Calu3 (cell line): ENCODE measurements at regions not wholly inside any gene's neighbourhood (a gene's known extent, or its start where the extent isn't known, plus 50 kb on each side); places are given as distances from the start of the nearest gene placed in this dataset.

ENCODE experiments used
- BruUV-seq: library from RNA; stranded (reverse); fragments of 400-500 nt; replicated peaks from 2 replicates; lab custom pipeline; 2021; lab: Mats Ljungman, UMichigan
- CTCF ChIA-PET: fragments of 300-600 bp; sonication (Branson Sonifier 250); formaldehyde crosslinking; loops from one replicate; lab custom pipeline; 2022; ENCODE audit warnings: antibody characterized with exemption; lab: Charles Lee
- DNase-seq: peaks from one replicate; pipeline ENCODE4 v3.0.0; 2022
- H3K27ac Mint-ChIP-seq: one replicate; pipeline ENCODE4 v1.8.0; 2022; ENCODE audit warnings: mixed read lengths; ENCODE audit not compliant: unreplicated experiment
- H3K27me3 Mint-ChIP-seq: one replicate; pipeline ENCODE4 v1.8.0; 2022; ENCODE audit warnings: mixed read lengths; ENCODE audit not compliant: unreplicated experiment
- H3K36me3 Mint-ChIP-seq: one replicate; pipeline ENCODE4 v1.8.0; 2022; ENCODE audit warnings: mild to moderate bottlenecking, moderate library complexity, mixed read lengths; ENCODE audit not compliant: insufficient read depth, unreplicated experiment
- H3K4me1 Mint-ChIP-seq: one replicate; pipeline ENCODE4 v1.8.0; 2022; ENCODE audit warnings: mild to moderate bottlenecking, low read depth, mixed read lengths; ENCODE audit not compliant: unreplicated experiment
- H3K4me3 Mint-ChIP-seq: one replicate; pipeline ENCODE4 v1.8.0; 2022; ENCODE audit warnings: mild to moderate bottlenecking, low read depth, moderate library complexity, mixed read lengths; ENCODE audit not compliant: unreplicated experiment
- H3K9me3 Mint-ChIP-seq: one replicate; pipeline ENCODE4 v1.8.0; 2022; ENCODE audit warnings: low read depth, mixed read lengths; ENCODE audit not compliant: unreplicated experiment
- CTCF ChIP-seq: fragments of 200-600 bp; IDR thresholded peaks from one replicate; pipeline ENCODE4 v1.8.0; 2022; ENCODE audit warnings: antibody characterized with exemption; ENCODE audit not compliant: unreplicated experiment
- intact Hi-C: fragments of 100-400 bp; cut with micrococcal nuclease; formaldehyde crosslinking; loops from one replicate; pipeline ENCODE4 v1.10.0; 2022; ENCODE audit not compliant: unreplicated experiment

GRCh38 chr9:89684912-89685636 lies 80.3 kb downstream of the GADD45G start:
- intact Hi-C loops: no loop called here
- CTCF ChIA-PET: interaction anchor here (0.9 kb wide), 1 partner anchor 10 kb away, joined by 3 read pairs; no protein-coding TSS in a partner anchor
- no peaks in the 10 kb centered on the region for H3K36me3 Mint-ChIP-seq
- H3K27ac Mint-ChIP-seq: no peak overlapping the region
- H3K9me3 Mint-ChIP-seq: no peaks in the 10 kb centered on the region
- no peak overlapping the region for H3K4me3 Mint-ChIP-seq
- no TSS peak for BruUV-seq
- DNase-seq: no peak
- H3K27me3 Mint-ChIP-seq: peaks cover 22% of the 10 kb centered on the region
- H3K4me1 Mint-ChIP-seq: no peaks in the 10 kb centered on the region
- TF ChIP-seq CTCF: no peak

GRCh38 chr9:89685698-89686097 lies 80.9 kb downstream of the GADD45G start:
- CTCF ChIA-PET: no interaction called here
- Mint-ChIP-seq H3K27me3 (peaks cover 22% of the 10 kb centered on the region), H3K4me1 (no peaks in the 10 kb centered on the region), H3K4me3 (no peak overlapping the region), H3K9me3 (no peaks in the 10 kb centered on the region), H3K36me3 (no peaks in the 10 kb centered on the region), H3K27ac (no peak overlapping the region)
- TF ChIP-seq CTCF: no peak
- no TSS peak for BruUV-seq
- DNase-seq: no peak
- intact Hi-C loops: no loop called here

GRCh38 chr9:89686126-89686525 lies 81.3 kb downstream of the GADD45G start:
- intact Hi-C loops: no loop called here
- BruUV-seq: no TSS peak
- Mint-ChIP-seq H3K27me3 (peaks cover 22% of the 10 kb centered on the region), H3K9me3 (no peaks in the 10 kb centered on the region), H3K4me1 (no peaks in the 10 kb centered on the region), H3K4me3 (no peak overlapping the region), H3K27ac (no peak overlapping the region), H3K36me3 (no peaks in the 10 kb centered on the region)
- CTCF ChIA-PET: no interaction called here
- no peak for DNase-seq
- TF ChIP-seq CTCF: no peak

- DNase-seq: no peak
- CTCF ChIA-PET: no interaction called here
- BruUV-seq: no TSS peak
- no peaks in the 10 kb centered on the region for H3K9me3 Mint-ChIP-seq
- H3K27ac Mint-ChIP-seq: no peak overlapping the region
- H3K4me1 Mint-ChIP-seq: no peaks in the 10 kb centered on the region
- peaks cover 22% of the 10 kb centered on the region for H3K27me3 Mint-ChIP-seq
- no peaks in the 10 kb centered on the region for H3K36me3 Mint-ChIP-seq
- no peak overlapping the region for H3K4me3 Mint-ChIP-seq
- intact Hi-C loops: no loop called here
- no peak for TF ChIP-seq CTCF
Measured at GRCh38 chr9:89686621-89687020, 81.8 kb downstream of the GADD45G start.
